Ectodermal cell (in vitro differentiated cells): ENCODE measurements at regions not wholly inside any gene's neighbourhood (a gene's known extent, or its start where the extent isn't known, plus 50 kb on each side); places are given as distances from the start of the nearest gene placed in this dataset.

ENCODE experiments used
- H3K27ac ChIP-seq: 2 replicates; pipeline ENCODE4 v1.7.0; 2013; ENCODE audit warnings: mild to moderate bottlenecking, low read depth, low read length; ENCODE audit not compliant: insufficient read depth, poor library complexity, severe bottlenecking
- H3K27me3 ChIP-seq: 2 replicates; pipeline ENCODE4 v1.7.0; 2013; ENCODE audit warnings: mild to moderate bottlenecking, low read length; ENCODE audit not compliant: insufficient read depth, control insufficient read depth, poor library complexity, severe bottlenecking
- H3K36me3 ChIP-seq: one replicate; pipeline ENCODE4 v1.7.0; 2013; ENCODE audit warnings: low read length; ENCODE audit not compliant: control insufficient read depth, insufficient read depth
- H3K4me1 ChIP-seq: one replicate; pipeline ENCODE4 v1.7.0; 2013; ENCODE audit warnings: low read length; ENCODE audit not compliant: control insufficient read depth, insufficient read depth
- H3K4me3 ChIP-seq: 2 replicates; pipeline ENCODE4 v1.7.0; 2013; ENCODE audit warnings: low read depth, low read length, control low read depth; ENCODE audit not compliant: insufficient read depth
- H3K9me3 ChIP-seq: 2 replicates; pipeline ENCODE4 v1.7.0; 2013; ENCODE audit warnings: mild to moderate bottlenecking, low read length, moderate library complexity; ENCODE audit not compliant: control insufficient read depth
- WGBS, 2 experiments: methylation state at CpG; one replicate each; pipeline ENCODE4 v1.1.7; 2013; ENCODE audit warnings: missing lambda C conversion rate in 2 of 2; 5-methylcytosine and 5-hydroxymethylcytosine counted together

GRCh38 chr6:170019818-170020583 lies 268.6 kb downstream of the ERMARD start:
- no peaks in the 10 kb centered on the region for H3K27me3 ChIP-seq
- H3K9me3 ChIP-seq, result no peaks in the 10 kb centered on the region
- no peak overlapping the region for H3K27ac ChIP-seq
- no peaks in the 10 kb centered on the region for H3K36me3 ChIP-seq
- WGBS, 2 experiments, result 94 to 95% methylated on average over 20 of the region's 20 CpGs
- H3K4me1 ChIP-seq, result peaks cover 4% of the 10 kb centered on the region
- no peak overlapping the region for H3K4me3 ChIP-seq

GRCh38 chr6:170018936-170019817 lies 267.8 kb downstream of the ERMARD start:
- Histone ChIP-seq H3K4me1 (peaks cover 4% of the 10 kb centered on the region), H3K4me3 (no peak overlapping the region), H3K36me3 (no peaks in the 10 kb centered on the region), H3K9me3 (no peaks in the 10 kb centered on the region), H3K27me3 (no peaks in the 10 kb centered on the region), H3K27ac (no peak overlapping the region)
- WGBS, 2 experiments, result 89 to 90% methylated on average over 17 to 18 of the region's 19 CpGs

GRCh38 chr6:170018422-170018935 lies 267.1 kb downstream of the ERMARD start:
- H3K27ac ChIP-seq, result no peak overlapping the region
- no peaks in the 10 kb centered on the region for H3K36me3 ChIP-seq
- WGBS, 2 experiments, result 94 to 95% methylated on average over 12 of the region's 12 CpGs
- peaks cover 4% of the 10 kb centered on the region for H3K4me1 ChIP-seq
- H3K27me3 ChIP-seq, result no peaks in the 10 kb centered on the region
- no peak overlapping the region for H3K4me3 ChIP-seq
- no peaks in the 10 kb centered on the region for H3K9me3 ChIP-seq

GRCh38 chr6:170017603-170018320 lies 266.3 kb downstream of the ERMARD start:
- Histone ChIP-seq H3K9me3 (no peaks in the 10 kb centered on the region), H3K4me3 (no peak overlapping the region), H3K27ac (no peak overlapping the region), H3K36me3 (no peaks in the 10 kb centered on the region), H3K27me3 (no peaks in the 10 kb centered on the region), H3K4me1 (peaks cover 4% of the 10 kb centered on the region)
- WGBS, 2 experiments, result 95 to 96% methylated on average over 11 of the region's 11 CpGs

- Histone ChIP-seq H3K4me1 (peaks cover 15% of the 10 kb centered on the region), H3K27me3 (no peaks in the 10 kb centered on the region), H3K36me3 (no peaks in the 10 kb centered on the region), H3K27ac (no peak overlapping the region), H3K9me3 (no peaks in the 10 kb centered on the region), H3K4me3 (no peak overlapping the region)
- WGBS, 2 experiments, result 89 to 94% methylated on average over 2 of the region's 2 CpGs
These were observed 262.4 kb downstream of the ERMARD start for GRCh38 chr6:170013815-170014214.

- Histone ChIP-seq H3K27me3 (no peaks in the 10 kb centered on the region), H3K36me3 (no peaks in the 10 kb centered on the region), H3K4me3 (no peak overlapping the region), H3K4me1 (peaks cover 31% of the 10 kb centered on the region), H3K27ac (no peak overlapping the region), H3K9me3 (no peaks in the 10 kb centered on the region)
- 94 to 95% methylated on average over 2 of the region's 2 CpGs for WGBS, 2 experiments
These were observed 260.6 kb downstream of the ERMARD start for GRCh38 chr6:170012037-170012330.

GRCh38 chr6:170011204-170012036 lies 260.0 kb downstream of the ERMARD start:
- Histone ChIP-seq H3K4me1 (peaks cover 35% of the 10 kb centered on the region), H3K9me3 (no peaks in the 10 kb centered on the region), H3K27me3 (no peaks in the 10 kb centered on the region), H3K27ac (no peak overlapping the region), H3K4me3 (no peak overlapping the region), H3K36me3 (no peaks in the 10 kb centered on the region)
- 81 to 84% methylated on average over 23 of the region's 23 CpGs for WGBS, 2 experiments

GRCh38 chr6:170010665-170011203 lies 259.3 kb downstream of the ERMARD start:
- WGBS, 2 experiments, result 85 to 87% methylated on average over 13 of the region's 13 CpGs
- Histone ChIP-seq H3K4me3 (no peak overlapping the region), H3K4me1 (peaks cover 41% of the 10 kb centered on the region), H3K9me3 (no peaks in the 10 kb centered on the region), H3K36me3 (no peaks in the 10 kb centered on the region), H3K27ac (no peak overlapping the region), H3K27me3 (no peaks in the 10 kb centered on the region)

GRCh38 chr6:170008294-170008785 lies 256.9 kb downstream of the ERMARD start:
- 90% methylated on average over 15 to 16 of the region's 16 CpGs for WGBS, 2 experiments

More at GRCh38 chr6:170008294-170008785, 256.9 kb downstream of the ERMARD start:
- no peak overlapping the region for H3K4me3 ChIP-seq
- peaks cover 41% of the 10 kb centered on the region for H3K4me1 ChIP-seq
- H3K27ac ChIP-seq, result no peak overlapping the region
- no peaks in the 10 kb centered on the region for H3K36me3 ChIP-seq
- no peaks in the 10 kb centered on the region for H3K27me3 ChIP-seq
- no peaks in the 10 kb centered on the region for H3K9me3 ChIP-seq
